ENCODE measurements at regions not wholly inside any gene's neighbourhood (a gene's known extent, or its start where the extent isn't known, plus 50 kb on each side); places are given as distances from the start of the nearest gene placed in this dataset.

GRCh38 chr20:52895235-52895634 lies 76.9 kb upstream of the TSHZ2 start:
- TF ChIP-seq USF2 (IDR thresholded peaks at IDR 0.05; ENCODE audit: low read depth, low read length) (no peak), CTCF (conservative IDR thresholded peaks at IDR 0.05; ENCODE audit: low read depth, low read length) (no peak), RCOR1 (IDR thresholded peaks at IDR 0.05; ENCODE audit: insufficient replicate concordance, low read length) (no peak), FOS (IDR thresholded peaks at IDR 0.05; ENCODE audit: low read depth, low read length) (no peak), CEBPB (IDR thresholded peaks at IDR 0.05; ENCODE audit: low read depth, low read length) (no peak), SMC3 (IDR thresholded peaks at IDR 0.05; ENCODE audit: low read depth, low read length) (no peak), MAFK (IDR thresholded peaks at IDR 0.05; ENCODE audit: low read depth, low read length) (no peak), POLR2A (IDR thresholded peaks at IDR 0.05; ENCODE audit: low read depth, low read length) (no peak), ELK1 (IDR thresholded peaks at IDR 0.05; ENCODE audit: borderline replicate concordance, low read depth, low read length) (no peak), RAD21 (IDR thresholded peaks at IDR 0.05; ENCODE audit: low read length) (no peak), CHD1 (IDR thresholded peaks at IDR 0.05; ENCODE audit: low read depth, low read length) (no peak), MXI1 (IDR thresholded peaks at IDR 0.05; ENCODE audit: borderline replicate concordance, low read depth, low read length) (no peak), NFE2L2 (IDR thresholded peaks at IDR 0.05; ENCODE audit: low read depth, low read length) (no peak), BHLHE40 (IDR thresholded peaks at IDR 0.05; ENCODE audit: low read depth, low read length) (no peak)

All from IMR-90 (cell line).